GM13976 (cell line): ENCODE measurements at regions not wholly inside any gene's neighbourhood (a gene's known extent, or its start where the extent isn't known, plus 50 kb on each side); places are given as distances from the start of the nearest gene placed in this dataset.

ENCODE experiments used
- DNase-seq: peaks from one replicate; pipeline ENCODE4 v3.0.0; 2012; ENCODE audit warnings: low spot score
- CTCF ChIP-seq: IDR thresholded peaks from 2 replicates; pipeline ENCODE4 v1.5.1; 2012; ENCODE audit warnings: borderline replicate concordance, mild to moderate bottlenecking; ENCODE audit not compliant: insufficient read depth; ENCODE audit errors: extremely low read depth, missing control alignments, control extremely low read depth
- in situ Hi-C: fragments of 300-500 bp; cut with MboI; formaldehyde crosslinking; loops from one replicate; pipeline ENCODE4 v1.12.0; 2022; ENCODE audit warnings: low sequenced_read_pairs, mixed read lengths, inconsistent platforms; ENCODE audit not compliant: unreplicated experiment

- in situ Hi-C loops = no loop called here
- TF ChIP-seq CTCF = no peak
- DNase-seq = no peak
Measured at GRCh38 chr12:92300777-92301176, 155.1 kb upstream of the BTG1 start.

GRCh38 chr12:92299744-92300143 is 154.1 kb upstream of the BTG1 start:
- TF ChIP-seq CTCF = no peak
- in situ Hi-C loops = no loop called here
- no peak for DNase-seq

- no peak for DNase-seq
- in situ Hi-C loops = no loop called here
- no peak for TF ChIP-seq CTCF
Measured at GRCh38 chr12:92299344-92299743, 153.7 kb upstream of the BTG1 start.

- TF ChIP-seq CTCF = no peak
- in situ Hi-C loops = no loop called here
- peak; percentile 31 for DNase-seq
Measured at GRCh38 chr12:92297932-92298696, 152.5 kb upstream of the BTG1 start.

- DNase-seq = no peak
- in situ Hi-C loops = no loop called here
- TF ChIP-seq CTCF = no peak
Measured at GRCh38 chr12:92297405-92297804, 151.8 kb upstream of the BTG1 start.

GRCh38 chr12:92295523-92295922 is 149.9 kb upstream of the BTG1 start:
- no peak for DNase-seq
- in situ Hi-C loops = no loop called here
- TF ChIP-seq CTCF = no peak
